Trophoblast cell (in vitro differentiated cells and primary cell): ENCODE measurements at regions not wholly inside any gene's neighbourhood (a gene's known extent, or its start where the extent isn't known, plus 50 kb on each side); places are given as distances from the start of the nearest gene placed in this dataset.

Experiments used
- DNase-seq, 2 donors: peaks; one replicate each; pipeline ENCODE4 v3.0.0-alpha.2; 2016
- H2AFZ ChIP-seq: 2 replicates; pipeline ENCODE4 v1.6.1; 2013; ENCODE audit warnings: low read length, moderate library complexity, mild to moderate bottlenecking; ENCODE audit not compliant: insufficient read depth, poor library complexity
- H2AK5ac ChIP-seq: 2 replicates; pipeline ENCODE4 v1.6.1; 2013; ENCODE audit warnings: mild to moderate bottlenecking, low read length
- H2BK120ac ChIP-seq: 2 replicates; pipeline ENCODE4 v1.6.1; 2013; ENCODE audit warnings: low read length, mild to moderate bottlenecking, moderate library complexity; ENCODE audit not compliant: insufficient read depth, poor library complexity
- H2BK12ac ChIP-seq: 2 replicates; pipeline ENCODE4 v1.6.1; 2013; ENCODE audit warnings: mild to moderate bottlenecking, low read length, moderate library complexity
- H2BK5ac ChIP-seq: 2 replicates; pipeline ENCODE4 v1.6.1; 2013; ENCODE audit warnings: low read length, low read depth, moderate library complexity, mild to moderate bottlenecking; ENCODE audit not compliant: poor library complexity
- H3K14ac ChIP-seq: 2 replicates; pipeline ENCODE4 v1.6.1; 2013; ENCODE audit warnings: mild to moderate bottlenecking, low read length
- H3K18ac ChIP-seq: 2 replicates; pipeline ENCODE4 v1.6.1; 2013; ENCODE audit warnings: mild to moderate bottlenecking, low read length
- H3K23ac ChIP-seq: 2 replicates; pipeline ENCODE4 v1.6.1; 2013; ENCODE audit warnings: low read length
- H3K27ac ChIP-seq: 2 replicates; pipeline ENCODE4 v1.5.1; 2013; ENCODE audit warnings: low read depth, mild to moderate bottlenecking, inconsistent platforms, low read length, moderate library complexity
- H3K27me3 ChIP-seq: 2 replicates; pipeline ENCODE4 v1.6.1; 2013; ENCODE audit warnings: inconsistent platforms, mild to moderate bottlenecking, low read length, moderate library complexity; ENCODE audit not compliant: insufficient read depth
- H3K36me3 ChIP-seq, 2 experiments: 1 replicate in 1 of 2; 2 replicates in 1 of 2; pipeline ENCODE4 v1.6.1; 2013; ENCODE audit warnings: low read length in 2 of 2, mild to moderate bottlenecking in 2 of 2, moderate library complexity in 1 of 2; ENCODE audit not compliant: insufficient read depth in 2 of 2, control insufficient read depth in 1 of 2
- H3K4ac ChIP-seq: 2 replicates; pipeline ENCODE4 v1.6.1; 2013; ENCODE audit warnings: low read depth, mild to moderate bottlenecking, low read length, moderate library complexity
- H3K4me1 ChIP-seq, 2 experiments: 1 replicate in 1 of 2; 2 replicates in 1 of 2; pipeline ENCODE4 v1.6.1; 2013; ENCODE audit warnings: low read length in 2 of 2, mild to moderate bottlenecking in 2 of 2, moderate library complexity in 1 of 2; ENCODE audit not compliant: insufficient read depth in 2 of 2, control insufficient read depth in 1 of 2
- H3K4me2 ChIP-seq: 2 replicates; pipeline ENCODE4 v1.6.1; 2013; ENCODE audit warnings: inconsistent platforms, mild to moderate bottlenecking, low read length, moderate library complexity
- H3K4me3 ChIP-seq: 2 replicates; pipeline ENCODE4 v1.5.1; 2013; ENCODE audit warnings: mild to moderate bottlenecking, low read depth, low read length, inconsistent platforms
- H3K79me1 ChIP-seq: one replicate; pipeline ENCODE4 v1.6.1; 2013; ENCODE audit warnings: low read length
- H3K79me2 ChIP-seq: 2 replicates; pipeline ENCODE4 v1.6.1; 2013; ENCODE audit warnings: low read length, mild to moderate bottlenecking; ENCODE audit not compliant: control insufficient read depth, insufficient read depth, poor library complexity
- H3K9ac ChIP-seq: 2 replicates; pipeline ENCODE4 v1.6.1; 2013; ENCODE audit warnings: mild to moderate bottlenecking, low read length
- H3K9me3 ChIP-seq: 2 replicates; pipeline ENCODE4 v1.6.1; 2013; ENCODE audit warnings: low read depth, mild to moderate bottlenecking, control low read depth, inconsistent platforms, low read length; ENCODE audit not compliant: insufficient read depth
- H4K12ac ChIP-seq: 2 replicates; pipeline ENCODE4 v1.6.1; 2013; ENCODE audit warnings: low read depth, mild to moderate bottlenecking, low read length, moderate library complexity
- H4K8ac ChIP-seq: 2 replicates; pipeline ENCODE4 v1.6.1; 2013; ENCODE audit warnings: low read depth, mild to moderate bottlenecking, low read length, moderate library complexity
- H4K91ac ChIP-seq: one replicate; pipeline ENCODE4 v1.6.1; 2013; ENCODE audit warnings: low read depth, mild to moderate bottlenecking, low read length, moderate library complexity
- WGBS: extraction: QIAGEN DNeasy Blood & Tissue Kit; methylation state at CpG from one replicate; pipeline ENCODE4 v1.1.7; 2013; ENCODE audit warnings: missing lambda C conversion rate; ENCODE audit not compliant: insufficient read length, insufficient coverage; ENCODE audit errors: extremely low coverage; 5-methylcytosine and 5-hydroxymethylcytosine counted together

DNA sequence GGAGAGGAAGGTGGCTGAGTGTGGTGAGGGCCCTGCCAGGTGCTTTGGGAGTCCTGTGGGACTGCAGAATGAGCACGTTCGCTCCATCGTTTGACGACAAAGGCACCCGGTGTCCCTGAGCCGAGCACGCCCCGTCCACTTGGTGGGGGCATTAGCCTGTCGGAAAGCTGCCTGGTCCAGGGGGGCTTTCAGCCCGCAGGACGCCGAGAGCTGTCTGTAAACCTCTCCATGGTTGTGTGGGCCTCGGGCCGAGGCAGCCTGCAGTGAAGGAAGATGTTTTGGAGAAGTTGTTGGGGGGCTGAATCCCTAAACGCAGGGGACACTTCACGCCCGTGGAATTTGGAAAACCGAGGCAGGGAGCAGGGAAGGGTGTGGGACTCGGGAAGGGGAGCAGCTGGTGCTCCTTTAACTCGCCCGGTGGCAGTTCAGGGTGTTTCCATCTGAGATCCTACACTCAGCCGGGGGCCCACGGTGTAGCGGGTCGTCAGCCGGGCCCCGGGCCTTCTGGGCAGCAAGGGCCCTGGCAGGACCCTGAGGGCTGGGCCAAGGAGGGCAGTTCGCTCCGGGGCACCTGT, 53.8 kb downstream of the MRPL36 start:
- H4K12ac ChIP-seq, result no peak overlapping the region
- H3K23ac ChIP-seq, result no peak overlapping the region
- no peak overlapping the region for H3K14ac ChIP-seq
- no peak overlapping the region for H3K4ac ChIP-seq
- no peak overlapping the region for H3K18ac ChIP-seq
- H3K9me3 ChIP-seq, result peaks cover 2% of the 10 kb centered on the region
- H4K91ac ChIP-seq, result no peak overlapping the region
- no peak overlapping the region for H2AFZ ChIP-seq
- no peak overlapping the region for H3K27ac ChIP-seq
- H3K4me1 ChIP-seq, result no peaks in the 10 kb centered on the region
- no peak overlapping the region for H2AK5ac ChIP-seq
- H3K4me3 ChIP-seq, result no peak overlapping the region
- H2BK12ac ChIP-seq, result no peak overlapping the region
- H3K27me3 ChIP-seq, result no peaks in the 10 kb centered on the region
- no peaks in the 10 kb centered on the region for H3K36me3 ChIP-seq
- H3K79me1 ChIP-seq, result no peaks in the 10 kb centered on the region
- no peak overlapping the region for H2BK120ac ChIP-seq
- no peak overlapping the region for H2BK5ac ChIP-seq
- H3K9ac ChIP-seq, result no peak overlapping the region
- H3K79me2 ChIP-seq, result no peaks in the 10 kb centered on the region
- DNase-seq, result no peak
- no peak overlapping the region for H3K4me2 ChIP-seq
- H4K8ac ChIP-seq, result no peak overlapping the region
- WGBS, result no CpG with 5 or more reads among the region's 29 CpGs

DNA sequence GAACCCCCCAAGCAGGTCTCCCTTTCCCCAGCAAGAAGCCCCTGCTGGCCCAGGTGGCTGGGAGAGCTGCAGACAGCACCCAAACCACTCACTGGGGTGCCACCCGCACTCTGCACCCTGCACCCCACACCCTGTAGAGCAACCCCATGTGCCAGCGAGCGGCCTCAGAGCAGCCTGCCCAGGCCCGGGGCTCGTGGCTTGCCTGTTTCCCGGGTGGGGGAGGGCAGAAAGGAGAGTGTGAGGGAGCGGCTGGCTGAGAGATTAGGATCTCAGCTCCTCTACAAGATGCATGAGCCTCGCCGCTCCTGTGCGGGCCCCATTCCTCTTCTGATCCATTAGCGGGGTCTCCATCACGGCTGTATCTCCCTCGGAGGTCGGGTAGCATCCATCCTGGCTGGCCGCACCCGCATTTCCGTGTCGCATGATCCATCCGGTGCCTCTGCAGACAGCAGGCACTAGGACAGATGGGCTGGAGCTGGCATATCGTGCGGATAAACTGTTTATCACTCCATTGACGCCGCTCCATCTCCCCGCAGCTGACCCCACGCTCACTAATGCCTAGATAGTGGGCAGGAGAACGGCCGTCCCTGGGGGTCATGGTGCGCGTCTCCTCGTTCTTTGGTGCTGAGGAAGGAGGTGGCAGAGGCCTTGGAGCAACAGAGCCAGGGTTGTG, 54.4 kb downstream of the MRPL36 start:
- no CpG with 5 or more reads among the region's 30 CpGs for WGBS

DNA sequence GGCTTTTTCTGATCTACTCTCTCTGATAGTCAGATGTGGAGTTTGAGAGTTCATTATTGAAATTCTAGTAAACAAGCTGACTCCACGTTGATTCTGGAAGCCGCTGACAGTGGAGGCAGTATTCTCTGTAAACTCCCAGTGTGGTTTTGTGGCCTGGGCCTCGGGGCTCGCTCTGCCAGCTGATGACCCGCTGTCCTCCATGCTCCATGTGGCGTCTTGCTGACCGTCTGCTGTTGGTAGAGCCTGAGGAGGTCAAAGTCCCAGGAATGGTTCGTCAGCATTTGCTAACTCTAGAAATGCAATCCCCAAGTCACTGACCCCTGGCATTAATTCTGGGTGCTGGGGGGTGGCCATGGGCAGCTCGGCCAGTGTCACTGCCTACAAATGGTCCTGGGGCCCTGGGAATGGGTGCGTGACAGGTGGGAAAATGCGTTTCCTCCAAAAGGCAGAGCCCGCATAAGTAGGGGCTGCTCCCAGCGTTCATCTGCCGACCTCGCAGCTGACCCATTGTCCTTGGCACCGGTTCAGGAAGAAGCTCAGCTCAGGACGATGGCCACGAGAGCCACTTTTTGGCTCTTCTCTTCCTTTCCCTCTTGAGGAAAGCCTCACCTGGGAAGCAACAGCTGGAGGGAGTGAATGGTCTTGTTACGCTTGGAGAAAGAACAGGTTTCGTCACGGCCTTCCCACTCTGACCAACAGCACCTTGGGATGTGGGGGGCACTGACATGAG, 55.1 kb downstream of the MRPL36 start:
- H3K9ac ChIP-seq, result no peak overlapping the region
- H3K4me2 ChIP-seq, result no peak overlapping the region
- no peak overlapping the region for H3K23ac ChIP-seq
- H2AK5ac ChIP-seq, result no peak overlapping the region
- no peak overlapping the region for H2AFZ ChIP-seq
- no peak overlapping the region for H3K4me3 ChIP-seq
- H3K79me1 ChIP-seq, result no peaks in the 10 kb centered on the region
- no peak overlapping the region for H2BK5ac ChIP-seq
- no peak overlapping the region for H2BK12ac ChIP-seq
- H4K91ac ChIP-seq, result no peak overlapping the region
- DNase-seq, result no peak
- H2BK120ac ChIP-seq, result no peak overlapping the region
- no peaks in the 10 kb centered on the region for H3K36me3 ChIP-seq
- H3K79me2 ChIP-seq, result no peaks in the 10 kb centered on the region
- no peaks in the 10 kb centered on the region for H3K4me1 ChIP-seq
- H3K14ac ChIP-seq, result no peak overlapping the region
- H3K27ac ChIP-seq, result no peak overlapping the region
- no peaks in the 10 kb centered on the region for H3K27me3 ChIP-seq
- no peak overlapping the region for H4K8ac ChIP-seq
- no peak overlapping the region for H3K4ac ChIP-seq
- no CpG with 5 or more reads among the region's 21 CpGs for whole genome bisulfite sequencing
- H4K12ac ChIP-seq, result no peak overlapping the region
- no peak overlapping the region for H3K18ac ChIP-seq
- peaks cover 2% of the 10 kb centered on the region for H3K9me3 ChIP-seq

More for the DNA sequence above, 54.4 kb downstream of the MRPL36 start:
- Histone ChIP-seq H4K91ac (no peak overlapping the region), H3K9me3 (peaks cover 2% of the 10 kb centered on the region), H2BK12ac (no peak overlapping the region), H3K4me3 (no peak overlapping the region), H3K27ac (no peak overlapping the region), H4K8ac (no peak overlapping the region), H3K23ac (no peak overlapping the region), H2BK120ac (no peak overlapping the region), H3K14ac (no peak overlapping the region), H2AK5ac (no peak overlapping the region), H2BK5ac (no peak overlapping the region), H3K18ac (no peak overlapping the region), H3K79me2 (no peaks in the 10 kb centered on the region), H3K9ac (no peak overlapping the region), H3K36me3 (no peaks in the 10 kb centered on the region), H2AFZ (no peak overlapping the region), H3K4ac (no peak overlapping the region), H3K4me1 (no peaks in the 10 kb centered on the region), H4K12ac (no peak overlapping the region), H3K4me2 (no peak overlapping the region), H3K27me3 (no peaks in the 10 kb centered on the region), H3K79me1 (no peaks in the 10 kb centered on the region)
- DNase-seq, result no peak

DNA sequence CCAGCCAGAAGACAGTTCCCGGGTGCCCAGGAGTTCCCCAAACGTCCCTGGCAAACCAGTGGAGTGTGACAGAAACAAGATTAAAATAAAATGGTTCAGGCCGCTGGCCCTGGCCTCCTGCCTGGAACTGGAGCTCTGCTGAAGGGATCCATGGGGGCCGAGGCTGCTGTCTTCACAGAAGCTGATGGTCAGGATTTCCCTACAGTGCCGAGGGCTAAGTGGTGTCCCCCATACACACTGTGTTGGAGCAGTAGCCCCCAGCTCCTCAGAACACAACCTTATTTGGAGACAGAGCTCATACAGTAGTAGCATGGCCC, 55.9 kb downstream of the MRPL36 start:
- H3K79me1 ChIP-seq, result no peaks in the 10 kb centered on the region
- no peak overlapping the region for H2AK5ac ChIP-seq
- no peak overlapping the region for H2BK12ac ChIP-seq

More for the DNA sequence above, 55.9 kb downstream of the MRPL36 start:
- Histone ChIP-seq H3K79me2 (no peaks in the 10 kb centered on the region), H4K91ac (no peak overlapping the region), H4K8ac (no peak overlapping the region), H4K12ac (no peak overlapping the region), H3K9ac (no peak overlapping the region), H2BK120ac (no peak overlapping the region), H3K14ac (no peak overlapping the region), H2AFZ (no peak overlapping the region), H3K9me3 (peaks cover 2% of the 10 kb centered on the region), H3K23ac (no peak overlapping the region), H3K4me2 (no peak overlapping the region), H2BK5ac (no peak overlapping the region), H3K36me3 (no peaks in the 10 kb centered on the region), H3K4me1 (no peaks in the 10 kb centered on the region), H3K27me3 (no peaks in the 10 kb centered on the region), H3K4me3 (no peak overlapping the region), H3K4ac (no peak overlapping the region), H3K27ac (no peak overlapping the region), H3K18ac (no peak overlapping the region)
- DNase-seq, result no peak
- WGBS, result no CpG with 5 or more reads among the region's 5 CpGs
